Loucy (cell line): ENCODE measurements at regions not wholly inside any gene's neighbourhood (a gene's known extent, or its start where the extent isn't known, plus 50 kb on each side); places are given as distances from the start of the nearest gene placed in this dataset.

Source experiments
- EZH2phosphoT487 ChIP-seq: fragments of 200-600 bp; IDR thresholded peaks from 2 replicates; pipeline ENCODE4 v1.6.1; 2018; ENCODE audit warnings: antibody characterized with exemption, mild to moderate bottlenecking, moderate library complexity, borderline replicate concordance
- TF ChIP-seq, protein P1 (sequence below): fragments of 200-600 bp; sonication (generic); conservative IDR thresholded peaks from 2 replicates; pipeline ENCODE4 v1.5.1; 2014; ENCODE audit warnings: mild to moderate bottlenecking, antibody characterized with exemption, low read length

DNA sequence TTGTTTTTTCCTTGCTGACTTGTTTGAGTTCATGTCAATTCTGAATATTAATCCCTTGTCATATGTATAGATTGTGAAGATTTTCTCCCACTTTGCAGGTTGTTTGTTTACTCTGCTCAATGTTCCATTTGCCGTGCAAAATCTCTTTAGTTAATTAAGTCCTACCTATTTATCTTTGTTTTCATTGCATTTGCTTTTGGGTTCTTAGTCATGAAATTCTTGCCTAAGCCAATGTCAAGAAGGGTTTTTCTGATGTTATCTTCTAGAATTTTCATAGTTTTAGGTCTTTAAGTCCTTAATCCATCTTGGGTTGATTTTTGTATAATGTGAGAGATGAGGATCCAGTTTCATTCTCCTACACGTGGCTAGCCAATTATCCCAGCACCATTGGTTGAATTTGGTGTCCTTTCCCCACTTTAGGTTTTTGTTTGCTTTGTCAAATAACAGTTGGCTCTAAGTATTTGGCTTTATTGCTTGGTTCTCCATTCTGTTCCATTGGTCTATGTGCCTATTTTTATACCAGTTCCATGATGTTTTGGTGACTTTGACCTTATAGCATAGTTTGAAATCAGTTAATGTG lies 163.1 kb upstream of the PGR start:
- no peak for TF ChIP-seq EZH2phosphoT487
- TF ChIP-seq, protein P1, sequence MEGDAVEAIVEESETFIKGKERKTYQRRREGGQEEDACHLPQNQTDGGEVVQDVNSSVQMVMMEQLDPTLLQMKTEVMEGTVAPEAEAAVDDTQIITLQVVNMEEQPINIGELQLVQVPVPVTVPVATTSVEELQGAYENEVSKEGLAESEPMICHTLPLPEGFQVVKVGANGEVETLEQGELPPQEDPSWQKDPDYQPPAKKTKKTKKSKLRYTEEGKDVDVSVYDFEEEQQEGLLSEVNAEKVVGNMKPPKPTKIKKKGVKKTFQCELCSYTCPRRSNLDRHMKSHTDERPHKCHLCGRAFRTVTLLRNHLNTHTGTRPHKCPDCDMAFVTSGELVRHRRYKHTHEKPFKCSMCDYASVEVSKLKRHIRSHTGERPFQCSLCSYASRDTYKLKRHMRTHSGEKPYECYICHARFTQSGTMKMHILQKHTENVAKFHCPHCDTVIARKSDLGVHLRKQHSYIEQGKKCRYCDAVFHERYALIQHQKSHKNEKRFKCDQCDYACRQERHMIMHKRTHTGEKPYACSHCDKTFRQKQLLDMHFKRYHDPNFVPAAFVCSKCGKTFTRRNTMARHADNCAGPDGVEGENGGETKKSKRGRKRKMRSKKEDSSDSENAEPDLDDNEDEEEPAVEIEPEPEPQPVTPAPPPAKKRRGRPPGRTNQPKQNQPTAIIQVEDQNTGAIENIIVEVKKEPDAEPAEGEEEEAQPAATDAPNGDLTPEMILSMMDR = no peak
